IPS-15b (cell line): ENCODE measurements at regions not wholly inside any gene's neighbourhood (a gene's known extent, or its start where the extent isn't known, plus 50 kb on each side); places are given as distances from the start of the nearest gene placed in this dataset.

Experiments used
- H3K27me3 ChIP-seq: one replicate; pipeline ENCODE4 v1.6.1; 2013; ENCODE audit warnings: low read length; ENCODE audit not compliant: control insufficient read depth, insufficient read depth
- H3K36me3 ChIP-seq: one replicate; pipeline ENCODE4 v1.6.1; 2013; ENCODE audit warnings: low read length; ENCODE audit not compliant: control insufficient read depth, insufficient read depth
- H3K4me1 ChIP-seq: one replicate; pipeline ENCODE4 v1.6.1; 2013; ENCODE audit warnings: mild to moderate bottlenecking, low read length; ENCODE audit not compliant: control insufficient read depth, insufficient read depth
- H3K4me3 ChIP-seq: one replicate; pipeline ENCODE4 v1.5.1; 2013; ENCODE audit warnings: low read depth, low read length
- H3K9ac ChIP-seq: one replicate; pipeline ENCODE4 v1.6.1; 2013; ENCODE audit warnings: low read depth, mild to moderate bottlenecking, low read length
- H3K9me3 ChIP-seq: one replicate; pipeline ENCODE4 v1.6.1; 2013; ENCODE audit warnings: mild to moderate bottlenecking, low read length; ENCODE audit not compliant: control insufficient read depth, insufficient read depth

DNA sequence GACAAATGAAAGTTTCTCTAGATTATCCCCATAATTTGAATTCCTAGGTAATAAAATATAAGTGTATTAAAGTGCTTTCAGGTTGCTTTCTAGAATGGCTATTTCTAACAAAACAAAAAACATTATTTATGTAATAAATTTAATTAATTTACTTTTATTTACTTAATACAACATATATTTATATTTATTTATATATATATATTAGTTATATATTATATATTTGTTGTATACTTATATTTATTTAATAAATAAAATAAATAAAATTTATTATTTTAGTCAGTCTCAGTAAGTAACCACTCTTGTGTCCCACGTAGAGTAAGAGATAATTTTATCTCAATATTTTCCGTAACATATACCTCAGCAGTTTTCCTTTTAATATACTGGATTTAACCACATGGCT, 1031.6 kb upstream of the CNTN5 start:
- Histone ChIP-seq H3K4me1 (no peaks in the 10 kb centered on the region), H3K36me3 (no peaks in the 10 kb centered on the region), H3K9me3 (no peaks in the 10 kb centered on the region), H3K9ac (no peak overlapping the region), H3K27me3 (no peaks in the 10 kb centered on the region), H3K4me3 (no peak overlapping the region)

DNA sequence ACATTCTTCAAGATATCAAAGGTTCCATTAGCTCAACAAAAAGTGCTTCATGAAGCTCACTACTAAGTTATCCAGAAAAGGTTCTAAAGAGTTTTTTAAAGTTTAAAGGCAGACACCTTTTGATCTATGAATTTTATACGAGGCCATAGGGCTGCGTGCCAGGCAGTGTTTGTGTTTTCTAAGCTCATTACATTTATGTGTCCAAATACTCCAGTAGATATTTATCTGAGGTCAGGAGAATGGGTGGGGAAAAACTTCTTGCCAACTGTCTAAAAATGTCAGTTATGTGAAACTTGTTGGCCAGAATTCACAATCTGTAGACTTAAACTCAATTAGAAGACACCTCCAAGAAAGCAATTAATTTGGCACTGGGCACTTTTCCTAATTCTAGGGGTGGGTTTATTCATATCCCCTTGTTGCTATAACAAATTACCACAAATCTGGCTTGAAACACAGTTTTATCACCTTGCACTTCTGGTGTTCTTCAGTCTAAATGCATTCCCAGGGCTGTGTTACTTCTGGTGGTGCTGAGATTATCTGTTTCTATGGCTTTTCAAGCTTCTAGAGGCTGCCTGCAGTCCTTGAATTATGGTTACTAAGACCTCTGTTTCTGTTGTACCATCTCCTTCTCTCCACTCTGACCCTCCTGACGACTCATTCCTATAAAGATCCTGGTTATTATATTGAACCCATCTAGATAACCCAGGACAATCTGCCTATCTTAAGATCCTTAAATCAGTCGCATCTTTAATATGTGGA, 1030.4 kb upstream of the CNTN5 start:
- Histone ChIP-seq H3K9me3 (no peaks in the 10 kb centered on the region), H3K4me3 (no peak overlapping the region), H3K9ac (no peak overlapping the region), H3K4me1 (no peaks in the 10 kb centered on the region), H3K36me3 (no peaks in the 10 kb centered on the region), H3K27me3 (no peaks in the 10 kb centered on the region)

DNA sequence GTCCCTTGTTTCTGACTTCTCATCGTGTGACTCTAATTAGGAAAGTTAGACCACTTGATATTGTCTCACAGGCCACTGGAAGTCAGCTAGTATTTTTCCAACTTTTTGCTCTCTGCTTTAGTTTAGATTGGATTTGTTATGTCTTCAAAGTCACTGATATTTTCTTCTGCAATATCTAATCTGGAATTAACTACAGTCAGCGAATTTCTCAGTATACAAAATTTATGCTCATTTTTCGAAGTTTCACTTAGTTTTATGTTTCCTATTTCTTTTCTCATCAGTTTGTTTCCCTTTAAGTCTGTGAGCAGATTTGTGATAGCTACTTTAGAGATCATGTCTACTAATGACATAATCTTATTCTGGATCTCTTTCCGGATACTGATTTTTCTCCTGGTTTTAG, 1027.2 kb upstream of the CNTN5 start:
- Histone ChIP-seq H3K27me3 (no peaks in the 10 kb centered on the region), H3K9ac (no peak overlapping the region), H3K4me3 (no peak overlapping the region), H3K36me3 (no peaks in the 10 kb centered on the region), H3K9me3 (no peaks in the 10 kb centered on the region), H3K4me1 (no peaks in the 10 kb centered on the region)

DNA sequence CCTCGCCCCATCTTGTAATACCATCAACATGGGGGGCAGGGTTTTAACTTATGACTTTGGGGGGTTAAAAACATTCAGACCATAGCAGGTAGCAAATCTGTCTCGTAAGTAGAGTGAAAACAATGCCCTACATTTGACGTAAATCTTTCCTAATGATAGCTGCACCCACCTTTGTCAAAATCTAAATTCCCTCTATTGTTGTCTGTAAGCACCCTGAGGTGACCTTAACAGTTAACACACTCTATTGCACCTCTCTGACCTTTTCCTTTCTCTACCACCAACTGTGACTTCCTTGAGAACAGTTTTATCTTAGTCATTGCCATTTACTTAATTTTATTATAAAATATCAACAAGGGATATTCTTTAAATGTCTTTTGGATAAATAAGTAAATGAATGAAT, 1024.9 kb upstream of the CNTN5 start:
- Histone ChIP-seq H3K36me3 (no peaks in the 10 kb centered on the region), H3K9ac (no peak overlapping the region), H3K9me3 (no peaks in the 10 kb centered on the region), H3K27me3 (no peaks in the 10 kb centered on the region), H3K4me1 (no peaks in the 10 kb centered on the region), H3K4me3 (no peak overlapping the region)

DNA sequence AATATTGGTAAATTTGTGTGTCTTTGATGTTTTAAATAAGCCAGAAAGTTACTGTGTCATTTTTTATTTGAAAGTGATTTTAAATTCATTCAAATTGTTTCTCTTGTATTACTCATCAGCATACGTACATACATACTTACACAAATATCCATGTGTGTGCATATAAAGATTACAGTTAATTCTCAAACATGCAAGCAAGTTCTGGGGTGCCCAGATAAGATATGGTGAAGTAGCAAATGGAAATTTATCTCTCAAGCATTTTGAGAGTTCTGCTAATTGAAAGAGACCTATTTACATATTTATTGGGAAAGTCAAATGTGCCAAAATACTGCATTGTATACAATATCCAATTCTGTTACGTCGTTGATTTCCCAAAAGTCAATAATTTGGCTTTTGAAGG, 1024.0 kb upstream of the CNTN5 start:
- Histone ChIP-seq H3K4me3 (no peak overlapping the region), H3K27me3 (no peaks in the 10 kb centered on the region), H3K4me1 (no peaks in the 10 kb centered on the region), H3K9me3 (no peaks in the 10 kb centered on the region), H3K36me3 (no peaks in the 10 kb centered on the region), H3K9ac (no peak overlapping the region)

DNA sequence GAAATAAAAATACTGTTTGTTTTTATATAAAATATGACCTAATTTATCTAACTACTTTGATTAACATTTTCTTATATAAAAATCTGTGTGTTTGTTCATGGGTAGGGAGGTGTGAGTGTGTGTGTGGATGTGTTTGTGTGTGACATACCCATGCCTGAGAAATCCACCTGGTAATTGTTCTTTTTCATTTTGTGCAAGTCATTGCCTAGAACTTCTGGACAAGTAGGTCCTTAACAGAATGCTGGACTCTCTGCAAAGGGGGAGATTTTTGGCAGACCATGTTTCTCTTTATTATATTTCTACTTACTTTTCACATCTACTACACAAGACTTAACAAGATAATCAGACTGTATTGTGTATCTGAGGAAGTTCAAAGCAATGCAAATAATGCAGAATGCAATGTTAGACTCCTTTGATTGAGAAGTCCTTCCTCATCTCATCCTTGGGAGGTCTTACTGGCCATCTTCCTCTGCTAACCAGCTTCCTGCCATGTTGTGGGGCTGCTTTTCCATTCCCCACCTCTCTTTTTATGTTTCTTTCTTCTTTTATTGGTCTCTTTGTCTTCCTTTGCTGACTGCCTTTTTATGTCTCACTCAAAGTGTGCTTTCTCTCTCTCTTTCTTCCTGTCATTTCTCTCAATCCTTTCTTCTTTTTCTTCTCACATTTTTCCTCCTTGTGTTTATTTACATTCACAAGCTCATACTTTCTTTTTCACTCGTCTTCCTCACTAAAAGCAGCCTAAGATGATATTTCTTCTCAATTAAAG, 1017.0 kb upstream of the CNTN5 start:
- H3K9me3 ChIP-seq, result no peaks in the 10 kb centered on the region
- H3K4me3 ChIP-seq, result no peak overlapping the region
- no peaks in the 10 kb centered on the region for H3K27me3 ChIP-seq
- no peaks in the 10 kb centered on the region for H3K4me1 ChIP-seq
- H3K9ac ChIP-seq, result no peak overlapping the region
- H3K36me3 ChIP-seq, result no peaks in the 10 kb centered on the region

DNA sequence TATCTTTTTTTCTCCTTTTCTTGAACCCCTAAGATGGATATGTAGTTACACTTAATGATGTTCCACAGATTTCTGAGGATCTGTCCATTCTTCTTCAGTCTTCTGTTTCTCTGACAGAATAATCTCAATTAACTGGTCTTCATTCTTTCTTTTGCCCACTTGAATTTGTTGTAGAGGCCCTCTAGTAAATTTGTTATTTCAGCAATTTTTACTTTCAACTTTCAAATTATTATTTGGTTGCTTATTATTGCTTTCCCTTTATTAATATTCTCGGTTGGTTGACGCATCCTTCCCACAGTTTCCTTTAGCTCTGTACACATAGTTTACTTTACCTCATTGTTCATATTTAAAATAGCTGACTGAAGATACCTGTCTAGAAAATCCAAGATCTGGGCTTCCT, 1013.7 kb upstream of the CNTN5 start:
- no peak overlapping the region for H3K4me3 ChIP-seq

DNA sequence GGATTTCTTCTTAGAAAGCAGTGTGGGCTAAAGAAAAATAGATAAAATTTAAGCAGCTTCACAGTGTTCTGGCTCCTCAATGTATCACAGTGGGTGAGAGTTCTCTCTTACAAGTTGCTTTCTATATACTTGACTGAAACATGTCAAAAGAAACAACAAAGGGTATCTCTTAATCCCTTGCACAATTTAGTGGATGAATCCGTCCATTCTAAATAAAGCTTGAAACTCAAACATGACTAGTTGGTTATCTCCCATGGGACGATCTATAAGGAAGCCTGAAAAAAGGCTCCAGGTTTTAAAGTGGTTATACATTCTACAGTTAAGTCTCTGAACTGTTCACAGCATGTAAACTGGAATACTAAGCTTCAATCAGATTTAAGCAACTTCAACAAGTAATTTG, 993.1 kb upstream of the CNTN5 start:
- Histone ChIP-seq H3K9ac (no peak overlapping the region), H3K4me3 (no peak overlapping the region), H3K36me3 (no peaks in the 10 kb centered on the region), H3K4me1 (no peaks in the 10 kb centered on the region), H3K9me3 (no peaks in the 10 kb centered on the region), H3K27me3 (no peaks in the 10 kb centered on the region)

More for the DNA sequence above, 1013.7 kb upstream of the CNTN5 start:
- no peak overlapping the region for H3K9ac ChIP-seq
- H3K9me3 ChIP-seq, result no peaks in the 10 kb centered on the region
- H3K27me3 ChIP-seq, result no peaks in the 10 kb centered on the region
- no peaks in the 10 kb centered on the region for H3K36me3 ChIP-seq
- H3K4me1 ChIP-seq, result no peaks in the 10 kb centered on the region

DNA sequence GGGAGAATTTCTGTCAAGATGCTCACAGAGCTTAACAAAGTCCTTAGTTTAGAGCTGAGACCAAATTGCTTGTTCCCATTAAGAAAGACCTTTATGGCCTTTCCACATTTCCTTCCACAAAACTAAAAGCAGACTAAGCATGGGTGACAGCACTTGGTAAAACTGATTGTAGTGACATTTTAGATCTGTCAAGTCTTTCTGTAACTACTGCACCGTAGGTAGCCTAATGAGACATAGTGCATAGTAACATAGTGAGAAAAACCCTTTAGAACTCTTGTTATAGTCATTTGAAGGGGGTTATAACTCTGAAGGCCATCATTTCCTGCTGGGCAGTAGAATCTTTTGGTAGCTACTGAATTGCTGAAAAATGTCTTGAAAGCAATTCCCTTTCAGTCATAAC, 990.9 kb upstream of the CNTN5 start:
- H3K9me3 ChIP-seq, result no peaks in the 10 kb centered on the region
- no peaks in the 10 kb centered on the region for H3K4me1 ChIP-seq
- H3K27me3 ChIP-seq, result no peaks in the 10 kb centered on the region
- no peaks in the 10 kb centered on the region for H3K36me3 ChIP-seq
- H3K9ac ChIP-seq, result no peak overlapping the region
- H3K4me3 ChIP-seq, result no peak overlapping the region

DNA sequence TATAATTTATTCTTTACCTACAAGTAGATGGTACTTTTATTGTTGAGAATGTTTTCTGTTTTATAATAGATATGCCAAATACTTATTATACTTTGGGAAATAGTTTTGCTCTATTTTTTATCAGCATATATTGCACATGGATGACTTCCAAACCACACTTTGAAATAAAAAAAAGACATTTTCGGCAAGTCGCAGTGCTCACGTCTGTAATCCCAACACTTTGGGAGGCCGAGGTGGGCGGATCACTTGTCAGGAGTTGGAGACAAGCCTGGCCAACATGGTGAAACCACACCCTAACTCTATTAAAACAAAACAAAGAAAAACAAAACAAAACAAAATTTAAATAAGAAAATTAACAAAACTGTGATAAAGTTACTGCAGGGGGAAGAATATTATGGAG, 983.9 kb upstream of the CNTN5 start:
- no peak overlapping the region for H3K9ac ChIP-seq
- H3K27me3 ChIP-seq, result no peaks in the 10 kb centered on the region
- H3K4me1 ChIP-seq, result no peaks in the 10 kb centered on the region
- no peak overlapping the region for H3K4me3 ChIP-seq
- H3K9me3 ChIP-seq, result no peaks in the 10 kb centered on the region
- H3K36me3 ChIP-seq, result no peaks in the 10 kb centered on the region

DNA sequence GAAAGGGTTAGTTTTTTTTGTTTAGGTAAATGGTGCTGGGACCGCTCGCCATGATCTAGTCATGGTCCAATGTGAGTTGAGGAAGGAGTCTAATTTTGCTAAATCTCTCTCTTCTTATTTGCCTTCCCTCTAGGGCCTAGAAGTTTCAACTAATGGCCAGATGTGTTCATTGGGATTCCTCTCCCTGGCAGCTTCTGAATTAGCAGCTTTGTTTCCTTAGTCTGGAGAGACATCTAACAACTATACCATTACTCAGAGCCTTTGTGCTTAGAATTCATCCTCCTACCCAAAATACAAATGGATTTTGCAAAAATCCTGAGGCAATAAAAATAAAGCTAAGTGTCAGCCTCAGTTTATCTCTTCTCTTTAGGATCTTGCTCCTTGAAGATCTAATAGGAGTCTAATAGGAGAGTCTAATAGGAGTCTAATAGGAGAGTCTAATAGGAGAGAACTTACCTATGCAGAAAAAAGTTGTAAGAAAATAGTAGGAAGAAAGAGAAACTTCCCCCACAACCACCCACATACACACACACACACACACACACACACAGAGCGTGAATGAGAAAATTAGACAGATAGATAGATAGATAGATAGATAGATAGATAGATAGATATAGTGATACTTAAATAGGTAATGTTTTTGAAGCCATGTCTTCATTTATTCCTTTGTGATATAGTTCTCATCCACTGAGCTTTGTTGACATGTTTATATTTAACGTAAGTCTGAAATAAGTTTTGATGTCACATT, 980.5 kb upstream of the CNTN5 start:
- H3K4me3 ChIP-seq, result no peak overlapping the region
- H3K9me3 ChIP-seq, result no peaks in the 10 kb centered on the region
- H3K36me3 ChIP-seq, result no peaks in the 10 kb centered on the region
- no peaks in the 10 kb centered on the region for H3K4me1 ChIP-seq
- H3K27me3 ChIP-seq, result no peaks in the 10 kb centered on the region
- no peak overlapping the region for H3K9ac ChIP-seq

DNA sequence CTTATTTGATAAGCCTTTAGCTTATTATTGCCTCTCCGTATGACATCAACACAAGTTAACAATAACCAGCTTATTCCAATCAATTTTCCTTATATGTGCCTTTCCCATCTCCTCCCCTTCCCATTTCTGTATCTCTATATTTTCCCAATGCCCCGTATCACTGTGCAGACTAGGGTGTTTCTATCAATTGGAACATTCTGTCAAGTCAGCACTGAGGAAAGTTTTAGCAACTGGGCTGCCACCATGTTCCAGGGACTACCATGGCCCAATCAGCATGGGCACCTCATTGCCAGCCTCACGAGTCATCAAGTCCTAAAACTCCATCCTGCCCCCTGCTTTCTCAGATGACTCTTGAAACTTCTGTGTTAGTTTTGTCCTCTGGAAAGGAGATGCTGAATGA, 973.1 kb upstream of the CNTN5 start:
- no peaks in the 10 kb centered on the region for H3K36me3 ChIP-seq
- H3K9ac ChIP-seq, result no peak overlapping the region
- H3K4me3 ChIP-seq, result no peak overlapping the region
- no peaks in the 10 kb centered on the region for H3K4me1 ChIP-seq
- H3K9me3 ChIP-seq, result no peaks in the 10 kb centered on the region
- no peaks in the 10 kb centered on the region for H3K27me3 ChIP-seq
